Activated CD4-positive, CD25-positive, alpha-beta regulatory T cell (primary cell): ENCODE measurements at regions not wholly inside any gene's neighbourhood (a gene's known extent, or its start where the extent isn't known, plus 50 kb on each side); places are given as distances from the start of the nearest gene placed in this dataset.
A peak's percentile ranks its signal among the peaks of the same experiment; 100 is the strongest.
"Not testable (repeated sequence)": the region's sequence is repeated elsewhere in the genome, so short reads cannot be mapped to it uniquely, and the experiment has no call there.

ENCODE experiments used
- DNase-seq, 4 experiments: peaks; one replicate each; lab custom pipeline; 2025; lab: John Stamatoyannopoulos, UW

DNA sequence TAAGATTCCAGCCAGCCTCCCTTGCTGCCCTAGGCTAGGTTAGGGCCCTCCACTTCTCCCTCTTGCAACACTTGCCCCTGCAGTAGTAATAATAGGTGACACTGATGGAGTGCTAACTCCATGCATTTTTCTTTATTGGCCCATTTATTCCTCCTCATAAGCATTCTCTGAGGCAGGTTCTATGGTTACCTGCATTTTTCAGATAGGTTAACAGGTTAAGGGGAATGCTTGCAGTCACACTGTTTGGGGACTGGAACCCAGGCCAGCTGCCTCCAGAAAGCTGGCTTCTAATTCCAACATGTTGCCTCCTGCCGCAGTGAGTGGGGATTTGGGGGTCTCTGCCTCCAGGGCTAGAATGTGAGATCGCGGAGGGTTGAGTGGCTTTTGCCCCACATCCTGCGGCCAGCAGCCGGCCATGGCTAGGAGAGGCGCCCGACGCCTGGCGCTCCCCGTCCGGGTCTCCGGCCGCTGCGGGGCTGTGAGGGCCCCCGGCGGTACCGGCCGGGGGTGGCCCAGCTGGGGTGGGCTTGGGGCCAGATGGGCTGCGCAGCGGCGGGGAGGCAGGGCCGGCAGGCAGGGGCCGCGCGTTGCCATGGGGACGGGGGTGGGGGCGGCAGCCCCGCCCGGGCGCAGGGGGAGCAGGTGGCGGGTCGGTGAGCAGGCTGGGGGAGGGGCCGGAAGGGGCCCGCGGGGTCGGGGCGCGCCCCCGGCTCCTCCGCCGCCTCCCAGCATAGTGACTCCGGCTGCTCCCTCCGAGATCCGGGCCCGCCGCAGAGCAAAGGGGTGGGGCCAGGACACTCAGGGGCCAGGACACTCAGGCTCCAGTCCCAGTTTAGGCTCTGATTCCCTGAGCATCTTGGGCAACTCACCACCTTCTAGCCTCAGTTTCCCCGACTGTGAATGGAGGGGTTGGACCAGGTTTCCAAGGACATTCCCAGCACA lies 68.4 kb upstream of the SSBP3 start:
- no peak for DNase-seq

DNA sequence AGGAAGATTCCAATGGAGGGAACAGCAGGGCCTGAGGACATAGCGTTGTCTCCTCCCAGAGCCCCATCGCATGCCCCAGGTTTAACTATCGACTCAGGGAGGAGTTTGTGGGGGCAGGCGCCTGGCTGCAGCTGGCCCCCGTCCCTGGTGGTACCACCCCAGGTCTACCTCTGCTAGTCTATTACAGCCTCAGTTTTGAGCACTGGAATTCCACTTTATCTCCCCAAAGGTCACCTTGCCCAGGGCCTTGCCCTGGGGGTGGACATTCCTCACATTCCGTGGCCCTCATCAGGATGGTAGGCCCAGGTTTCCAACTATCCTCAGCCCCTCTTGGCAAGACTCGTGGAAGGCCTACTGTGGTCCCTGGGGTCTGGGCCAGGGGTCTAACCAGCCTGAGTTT lies 65.4 kb upstream of the SSBP3 start:
- DNase-seq = no peak

DNA sequence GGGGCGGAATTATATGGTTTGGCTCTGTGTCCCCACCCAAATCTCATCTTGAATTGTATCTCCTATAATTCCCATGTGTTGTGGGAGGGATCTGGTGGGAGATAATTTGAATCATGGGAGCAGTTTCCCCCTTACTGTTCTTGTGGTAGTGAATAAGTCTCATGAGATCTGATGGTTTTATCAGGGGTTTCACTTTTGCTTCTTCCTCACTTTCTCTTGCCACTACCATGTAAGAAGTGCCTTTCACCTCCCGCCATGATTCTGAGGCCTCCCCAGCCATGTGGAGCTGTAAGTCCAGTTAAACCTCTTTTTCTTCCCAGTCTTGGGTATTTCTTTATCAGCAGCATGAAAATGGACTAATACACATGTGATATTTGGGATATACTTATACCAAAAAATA lies 63.2 kb upstream of the SSBP3 start:
- DNase-seq = not testable (repeated sequence)

DNA sequence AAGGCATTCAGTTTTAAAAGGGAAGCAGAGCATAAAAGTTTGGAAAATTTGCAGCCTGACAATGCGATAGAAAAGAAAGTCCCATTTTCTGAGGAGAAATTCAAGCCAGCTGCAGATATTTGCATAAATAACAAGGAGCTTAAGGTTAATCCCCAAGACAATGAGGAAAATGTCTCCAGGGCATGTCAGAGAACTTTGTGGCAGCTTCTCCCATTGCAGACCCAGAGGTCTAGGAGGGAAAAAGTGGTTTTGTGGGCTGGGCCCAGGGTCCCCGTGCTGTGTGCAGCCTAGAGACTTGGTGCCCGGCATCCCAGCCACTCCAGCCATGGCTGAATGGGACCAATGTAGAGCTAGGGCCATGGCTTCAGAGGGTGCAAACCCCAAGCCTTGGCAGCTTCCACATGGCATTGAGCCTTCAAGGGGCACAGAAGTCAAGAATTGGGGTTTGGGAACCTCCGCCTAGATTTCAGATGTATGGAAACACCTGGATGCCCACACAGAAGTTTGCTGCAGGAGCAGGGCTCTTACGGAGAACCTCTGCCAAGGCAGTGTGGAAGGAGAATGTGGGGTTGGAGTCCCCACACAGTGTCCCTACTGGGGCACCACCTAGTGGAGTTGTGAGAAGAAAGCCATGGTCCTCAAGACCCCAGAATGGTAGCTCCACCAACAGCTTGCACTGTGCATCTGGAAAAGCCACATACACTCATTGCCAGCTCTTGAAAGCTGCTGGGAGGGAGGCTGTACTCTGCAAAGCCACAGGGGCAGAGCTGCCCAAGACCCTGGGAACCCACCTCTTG lies 62.3 kb upstream of the SSBP3 start:
- not testable (repeated sequence) for DNase-seq

DNA sequence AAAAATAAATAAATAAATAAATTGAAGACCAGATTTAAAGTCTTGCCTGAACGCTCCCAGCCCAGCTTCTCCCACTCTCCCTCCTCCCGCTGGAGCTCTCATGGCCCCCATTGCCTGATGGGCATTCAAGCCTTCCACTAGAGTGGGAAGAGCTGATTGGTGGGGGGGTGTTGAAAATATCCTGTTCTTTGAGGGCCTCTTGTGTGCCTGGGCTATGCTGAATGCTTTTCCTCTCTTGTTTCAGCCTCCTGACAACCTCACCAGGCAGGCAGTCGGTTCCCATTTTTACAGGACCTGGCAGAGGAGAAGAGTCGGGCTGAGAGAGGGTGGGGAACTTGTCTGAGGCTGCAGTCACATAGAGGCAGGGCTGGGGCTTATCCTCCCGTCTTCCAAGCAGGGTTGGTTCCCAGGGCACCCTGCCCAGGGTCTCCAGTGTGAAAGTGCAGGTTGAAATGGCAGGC lies 59.2 kb upstream of the SSBP3 start:
- DNase-seq = no peak

DNA sequence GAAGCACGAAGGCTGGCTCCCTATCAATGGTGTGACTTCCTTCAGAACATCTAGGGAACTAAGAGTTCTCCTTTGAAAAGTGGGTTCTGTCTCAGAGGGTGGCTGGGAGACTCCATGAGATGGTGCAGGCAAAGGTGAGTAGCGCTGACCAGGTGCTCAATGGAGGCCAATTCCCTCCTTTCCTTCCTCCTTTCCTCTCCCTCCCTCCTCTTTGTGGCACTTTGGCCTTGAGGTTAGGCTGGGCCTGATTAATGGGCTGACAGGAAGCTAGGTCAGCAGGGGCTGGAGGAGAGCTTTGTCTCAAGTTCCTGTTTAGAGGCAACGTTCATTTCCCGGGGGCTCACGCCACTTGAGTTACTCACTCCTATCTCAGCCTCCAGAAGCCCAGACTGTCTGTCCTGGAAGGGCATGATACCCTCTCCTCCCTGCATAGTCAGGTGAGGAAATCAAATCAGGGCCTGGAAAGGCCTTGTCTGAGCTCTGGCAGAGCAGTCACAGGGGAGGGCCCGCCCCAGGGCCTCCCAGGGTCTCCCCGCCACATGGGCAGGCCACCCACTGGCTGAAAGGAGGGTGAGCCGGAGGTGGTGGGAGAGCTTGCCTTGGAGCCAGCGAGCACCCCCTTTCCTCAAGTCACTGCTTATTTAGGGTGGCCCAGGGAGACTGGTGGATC lies 58.4 kb upstream of the SSBP3 start:
- no peak for DNase-seq

DNA sequence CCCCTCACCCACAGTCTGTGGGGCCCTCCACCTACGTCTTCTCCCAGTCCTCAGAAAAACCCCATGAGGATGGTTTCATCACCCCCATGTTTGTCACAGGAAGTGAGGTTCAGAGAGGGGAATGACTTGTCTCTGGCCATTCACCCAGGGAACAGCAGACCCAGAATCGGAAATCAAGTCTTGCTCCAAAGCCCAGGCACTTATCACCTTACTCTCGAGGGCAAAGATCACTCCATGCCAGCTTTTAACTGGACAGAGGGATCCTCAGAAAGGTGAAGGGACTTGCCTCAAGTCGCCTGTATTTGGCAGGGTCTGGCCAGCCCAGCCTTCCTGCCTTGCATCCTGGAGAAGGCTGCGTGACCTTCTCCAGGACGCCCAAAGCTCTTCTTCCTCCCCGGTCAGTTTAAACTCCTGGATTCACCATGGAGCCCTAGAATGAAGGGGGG lies 57.9 kb upstream of the SSBP3 start:
- no peak for DNase-seq

DNA sequence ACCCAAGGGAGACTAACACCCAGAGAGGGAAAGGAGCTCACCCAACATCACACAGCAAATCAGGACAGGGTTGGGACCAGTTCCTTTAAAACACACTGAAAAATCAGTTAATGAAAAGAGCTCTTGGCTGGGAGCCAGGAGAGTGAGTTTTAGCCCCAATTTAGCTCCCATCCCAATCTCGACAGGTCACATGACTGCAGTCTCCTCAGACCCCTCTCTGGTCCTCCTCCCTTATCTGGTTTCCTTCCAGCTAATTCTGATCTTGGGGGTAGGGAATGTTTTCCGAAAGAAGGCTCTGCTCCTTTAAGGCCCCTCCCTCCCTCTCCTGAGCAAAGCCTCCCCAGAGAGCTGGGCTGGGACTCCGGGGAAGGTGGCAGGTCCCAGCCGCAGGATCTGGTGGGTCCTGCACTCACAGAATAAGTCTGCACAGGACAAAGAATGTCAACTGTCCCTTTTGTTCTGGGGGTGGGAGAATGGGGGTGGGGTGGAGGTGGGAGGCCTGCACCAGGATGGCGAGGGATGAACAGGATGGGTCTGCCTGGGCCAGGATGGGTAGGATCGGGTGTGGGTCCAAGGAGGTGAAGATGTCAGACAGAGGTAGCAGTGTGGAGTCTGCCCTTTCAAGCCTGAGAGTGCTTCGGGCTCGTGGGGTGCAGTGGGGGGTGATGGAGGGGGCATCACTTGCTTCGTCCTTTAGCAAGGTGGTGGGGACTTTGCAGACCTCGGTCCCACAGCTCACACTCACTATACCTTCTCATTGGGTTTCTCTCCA lies 57.3 kb upstream of the SSBP3 start:
- no peak for DNase-seq

DNA sequence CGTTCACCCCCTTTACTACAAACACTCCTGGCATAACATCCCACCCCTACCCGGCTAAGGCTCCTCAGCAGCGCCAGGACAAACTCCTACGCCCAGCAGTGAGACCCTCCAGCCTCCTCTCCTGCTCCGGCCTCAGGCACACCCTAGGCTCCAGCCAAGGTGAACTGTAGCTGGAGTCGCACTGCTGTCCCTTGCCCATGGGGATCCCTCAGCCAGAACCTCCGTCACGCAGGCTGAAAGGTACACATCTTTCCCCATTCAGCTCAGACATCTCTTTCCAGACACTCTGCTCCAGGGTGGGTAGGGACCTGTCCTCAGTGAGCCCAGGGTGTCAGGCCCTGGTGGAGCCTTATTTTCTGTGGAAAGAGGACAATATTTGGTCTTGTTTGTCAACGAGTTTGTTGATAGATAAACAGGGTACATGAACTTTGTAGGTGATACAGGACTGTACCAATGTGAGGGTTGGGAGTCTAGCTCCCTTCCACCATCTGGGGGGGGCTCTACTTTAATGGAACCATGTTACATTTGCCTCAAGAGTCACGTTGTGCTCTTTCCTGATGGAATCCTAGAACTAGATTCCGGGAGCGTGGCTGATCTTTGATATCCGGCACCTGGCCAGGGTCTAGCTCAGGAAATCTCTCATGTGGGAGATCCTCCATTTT lies 56.5 kb upstream of the SSBP3 start:
- DNase-seq = no peak

DNA sequence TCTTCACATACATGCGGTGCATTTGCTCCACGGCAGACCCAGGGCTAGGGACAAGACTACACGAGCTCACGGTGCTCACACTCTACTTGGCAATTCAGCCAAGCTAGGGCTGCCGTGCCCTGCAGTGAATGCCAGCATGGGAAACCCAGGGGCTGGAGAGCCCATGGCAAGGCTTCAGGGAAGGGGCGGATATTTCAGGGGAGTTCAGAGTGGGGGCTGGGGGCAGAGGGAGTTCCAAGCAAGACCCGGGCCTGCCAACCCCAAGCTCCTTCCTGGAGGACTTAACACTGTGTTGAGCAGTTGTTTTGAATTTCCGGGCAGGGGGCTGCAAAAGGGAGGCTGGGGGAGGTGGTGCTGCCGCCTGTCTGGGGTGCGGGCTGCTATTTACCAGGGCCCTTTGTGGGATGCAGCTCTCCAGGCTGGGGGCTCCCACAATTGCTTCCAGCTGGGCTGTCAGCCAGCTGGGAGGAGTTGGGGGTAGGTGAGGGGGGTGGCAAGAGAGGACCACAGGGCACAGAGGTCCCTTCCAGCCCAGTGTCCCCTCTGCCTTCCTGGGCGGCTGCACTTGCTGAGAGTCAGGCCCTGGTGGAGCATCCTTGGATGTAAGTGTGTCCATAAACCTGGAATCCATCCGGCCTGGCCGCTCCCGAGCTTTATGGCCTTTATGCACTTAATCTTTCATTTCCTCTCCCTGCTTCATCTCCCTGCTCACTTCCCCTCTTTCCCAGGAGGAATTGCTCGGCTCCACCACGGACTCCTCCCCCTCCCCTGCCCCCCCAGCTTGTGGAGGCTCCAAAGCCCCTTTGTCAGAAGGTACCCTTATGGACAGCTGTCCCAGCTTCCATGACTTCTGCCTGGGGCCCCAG lies 55.8 kb upstream of the SSBP3 start:
- no peak for DNase-seq

DNA sequence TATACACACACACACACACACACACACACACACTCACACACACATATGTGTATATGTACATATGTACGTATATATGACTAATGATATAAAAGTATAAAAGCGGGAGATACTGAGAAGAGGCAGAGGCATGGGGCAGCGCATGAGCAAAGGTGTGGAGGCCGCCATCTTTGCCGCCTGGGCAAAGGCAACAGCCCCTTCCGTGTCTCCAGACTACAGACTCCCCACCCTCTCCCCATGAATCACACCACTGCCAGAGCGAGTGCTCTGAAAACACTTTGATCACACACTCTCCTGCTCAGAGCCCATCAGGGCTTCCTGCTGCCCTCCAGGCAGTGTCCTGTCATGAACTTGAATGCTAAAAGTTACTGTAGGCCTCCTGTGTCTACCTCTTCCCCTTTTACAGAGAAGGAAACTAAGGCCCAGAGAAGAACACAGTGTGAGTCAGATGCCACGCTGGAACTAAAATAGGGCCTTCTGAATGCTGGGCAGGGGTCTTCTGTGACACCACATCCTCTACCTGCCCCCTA lies 54.7 kb upstream of the SSBP3 start:
- DNase-seq = no peak

DNA sequence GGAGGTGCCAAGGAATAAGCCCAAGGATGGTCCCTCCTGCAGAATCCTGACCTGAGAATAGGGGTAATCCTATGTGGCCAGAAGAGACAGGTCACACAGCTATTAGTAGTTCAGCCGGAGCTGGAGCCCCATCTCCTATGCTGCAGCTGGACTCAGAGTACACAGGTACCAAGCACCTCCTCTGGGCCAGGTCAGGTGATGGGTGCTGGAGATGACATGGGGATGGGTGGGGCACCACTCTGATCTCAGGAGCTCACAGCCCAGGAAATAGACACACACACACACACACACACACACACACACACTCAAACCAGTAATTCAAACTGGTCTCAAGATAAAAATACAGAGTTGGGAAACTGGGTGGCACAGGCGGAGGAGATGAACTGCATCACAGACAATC lies 54.2 kb upstream of the SSBP3 start:
- peak in 2 of 4 experiments; percentile 20 to 28 for DNase-seq

DNA sequence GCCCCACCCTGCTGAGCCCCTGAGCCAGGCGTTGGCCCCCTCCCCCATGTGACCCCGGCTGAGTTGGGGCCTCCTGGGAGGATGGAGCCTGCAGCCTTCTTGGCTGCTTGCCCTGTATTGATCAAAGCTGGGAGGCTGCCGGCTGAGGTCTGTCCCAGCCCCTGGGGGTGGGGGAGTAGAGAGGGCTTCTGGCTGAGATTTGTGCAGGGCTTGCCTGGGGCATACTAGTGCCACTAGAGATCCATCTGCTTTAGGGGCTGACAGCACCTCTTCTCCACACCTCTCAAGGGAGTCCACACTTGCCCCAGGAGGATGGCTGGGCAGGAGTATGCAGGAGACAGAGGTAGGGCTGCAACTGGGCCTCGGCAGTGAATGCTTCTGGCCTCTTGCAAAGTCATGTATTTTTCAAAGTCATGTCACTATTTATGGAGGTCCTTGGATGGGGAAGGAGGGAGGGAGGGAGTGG lies 53.6 kb upstream of the SSBP3 start:
- DNase-seq = no peak

DNA sequence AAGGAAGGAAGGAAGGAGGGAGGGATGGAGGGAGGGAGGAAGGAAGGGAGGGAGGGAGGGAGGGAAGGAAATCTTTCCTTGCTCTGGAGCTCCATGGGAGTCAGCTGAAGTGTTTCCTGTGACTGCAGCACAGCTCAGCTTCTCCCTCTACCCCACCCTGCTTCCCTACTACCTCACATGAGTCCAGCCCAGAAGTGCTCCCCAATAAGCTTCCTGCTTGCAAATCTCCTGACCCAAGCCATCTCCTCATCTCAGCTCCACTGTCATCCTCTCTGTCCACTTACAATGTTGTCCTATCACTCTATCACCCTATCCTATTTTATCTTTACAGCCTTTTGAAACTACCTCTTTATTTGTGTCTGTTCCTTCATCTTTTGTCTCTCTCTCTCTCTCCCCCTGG lies 52.9 kb upstream of the SSBP3 start:
- no peak for DNase-seq

DNA sequence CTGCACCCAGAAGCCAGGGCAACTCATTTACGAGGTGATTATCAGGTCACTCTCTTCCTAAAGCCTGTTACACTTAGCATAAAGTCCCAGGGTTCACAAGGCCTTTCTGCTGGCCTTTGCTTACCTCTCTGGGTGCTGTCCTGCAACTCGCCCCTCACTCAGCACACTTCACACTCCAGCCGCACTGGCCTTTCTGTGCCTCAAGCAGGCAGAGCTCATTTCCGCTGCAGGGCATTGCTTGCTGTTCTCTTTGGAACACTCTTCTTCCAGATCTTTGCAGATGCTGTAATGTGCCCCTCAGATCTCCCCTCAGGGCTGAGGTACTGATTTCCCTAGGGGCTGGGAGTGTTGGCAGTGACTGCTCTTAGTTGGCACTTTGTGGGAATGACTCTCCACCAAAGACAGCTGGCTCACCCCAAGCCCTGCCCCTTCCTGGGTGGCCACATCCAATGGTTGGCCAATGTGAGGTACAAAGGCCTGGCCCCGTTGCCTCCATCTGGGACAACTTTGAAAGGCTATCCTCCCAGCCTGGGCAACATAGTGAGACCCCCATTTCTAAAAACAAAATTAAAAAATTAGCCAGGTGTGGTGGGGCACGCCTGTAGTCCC lies 50.8 kb upstream of the SSBP3 start:
- DNase-seq = no peak

DNA sequence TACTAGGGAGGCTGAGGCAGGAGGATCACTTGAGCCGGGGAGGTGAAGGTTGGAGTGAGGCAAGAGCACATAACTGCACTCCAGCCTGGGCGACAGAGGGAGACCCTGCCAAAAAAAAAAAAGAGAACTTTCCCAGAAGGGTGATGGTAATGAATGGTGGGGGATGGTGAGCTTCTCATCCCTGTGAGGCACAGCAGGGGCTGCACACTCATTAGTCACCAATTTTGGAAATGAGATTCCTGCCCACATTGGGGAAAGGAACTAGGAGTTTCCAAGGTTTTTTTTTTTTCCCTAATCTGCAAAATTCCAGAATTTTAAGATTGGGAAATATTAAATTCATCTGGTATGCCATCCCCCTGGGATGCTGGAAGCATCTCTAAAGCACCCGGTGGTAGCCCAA lies 50.2 kb upstream of the SSBP3 start:
- DNase-seq = no peak
